Suprapubic skin (tissue), 3 donors: ENCODE measurements at regions not wholly inside any gene's neighbourhood (a gene's known extent, or its start where the extent isn't known, plus 50 kb on each side); places are given as distances from the start of the nearest gene placed in this dataset.

Experiments used
- CTCF ChIP-seq, 2 donors: fragments of 200-600 bp in 1 of 2; fragments of 450-650 bp in 1 of 2; sonication (generic) in 1 of 2; IDR thresholded peaks; one replicate each; pipeline ENCODE4 v1.5.1; 2016 to 2019; ENCODE audit warnings: antibody characterized with exemption in 2 of 2, mild to moderate bottlenecking in 1 of 2, moderate library complexity in 1 of 2
- POLR2A ChIP-seq, 2 donors: fragments of 450-650 bp; IDR thresholded peaks; one replicate each; pipeline ENCODE4 v1.6.1; 2017; ENCODE audit warnings: antibody characterized with exemption in 2 of 2, mild to moderate bottlenecking in 2 of 2, moderate library complexity in 2 of 2

- TF ChIP-seq POLR2A (IDR thresholded peaks at IDR 0.05) (no peak), CTCF (IDR thresholded peaks at IDR 0.05) (no peak)
Measured at GRCh38 chr6:49327571-49327970, 135.5 kb downstream of the MMUT start.
